Right ventricle myocardium inferior (tissue), 1 donor: ENCODE measurements at regions not wholly inside any gene's neighbourhood (a gene's known extent, or its start where the extent isn't known, plus 50 kb on each side); places are given as distances from the start of the nearest gene placed in this dataset.

Experiments used
- ATAC-seq: fragments of 200-7000 bp; cut with Tn5 transposase; one replicate; pipeline ENCODE4 v1.9.1; 2020; ENCODE audit warnings: mild to moderate bottlenecking, moderate library complexity
- DNase-seq: peaks from one replicate; pipeline ENCODE4 v3.0.0; 2021; ENCODE audit errors: missing footprints
- intact Hi-C: fragments of 100-400 bp; cut with DNase I; formaldehyde crosslinking; loops from one replicate; pipeline ENCODE4 v1.11.0; 2022
- donor health status: DM: no; HTN: yes; CAD: no; lungs with severe emphysema.

DNA sequence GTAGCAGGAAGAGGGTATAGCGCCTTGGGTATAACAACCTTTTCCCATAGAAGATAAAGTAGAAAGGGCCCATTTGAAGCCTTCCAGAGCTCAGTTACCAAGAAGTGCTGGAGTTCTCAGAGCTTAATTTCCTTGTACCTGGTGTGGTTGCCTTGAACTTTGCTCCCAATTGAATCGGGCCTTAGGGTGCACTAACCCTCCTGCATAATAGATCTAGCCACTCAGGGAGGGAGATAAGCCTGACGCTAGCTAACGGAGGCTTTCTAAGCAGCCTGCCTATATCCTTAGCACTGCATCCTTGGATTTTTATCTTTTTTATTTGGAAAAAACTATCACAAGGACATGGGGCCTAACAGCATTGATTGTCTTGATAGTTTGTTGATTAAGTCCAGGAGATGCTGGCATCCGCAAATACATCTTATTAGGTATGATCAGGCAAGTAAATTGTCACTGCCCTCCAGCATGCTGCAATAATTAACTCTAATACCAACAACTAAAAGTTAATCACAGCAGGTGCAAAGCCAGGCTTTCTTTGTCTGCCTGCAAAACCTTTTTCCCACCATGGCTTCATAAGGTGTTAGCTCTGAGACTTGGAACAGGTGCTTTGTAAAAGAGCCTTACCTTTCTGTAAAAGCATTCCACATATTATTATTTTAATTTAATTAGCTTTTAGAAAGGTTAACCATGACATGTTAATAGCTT, 199.4 kb downstream of the SREK1 start:
- ATAC-seq (no peak), DNase-seq (no peak)
- intact Hi-C loops: no loop called here

DNA sequence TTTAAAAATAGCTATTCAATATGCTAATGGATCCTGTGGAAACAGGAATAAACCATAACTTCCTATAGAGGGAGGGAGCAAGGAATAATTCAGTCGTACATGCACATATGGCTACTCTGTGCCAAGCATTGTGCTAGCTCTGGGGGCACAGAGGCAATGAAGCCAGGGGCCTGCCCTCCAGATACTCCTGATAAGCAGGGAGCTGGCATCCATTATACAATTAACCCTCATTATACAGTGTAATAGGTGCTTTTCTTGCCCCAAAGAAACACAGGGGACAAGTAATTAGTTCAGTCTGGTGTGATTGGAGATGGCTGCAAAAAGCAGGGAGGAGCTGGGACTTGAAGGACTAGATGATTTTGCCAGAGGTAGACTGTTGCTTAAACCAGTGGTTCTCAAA, 200.4 kb downstream of the SREK1 start:
- intact Hi-C loops: no loop called here
- DNase-seq: no peak
- no peak for ATAC-seq

DNA sequence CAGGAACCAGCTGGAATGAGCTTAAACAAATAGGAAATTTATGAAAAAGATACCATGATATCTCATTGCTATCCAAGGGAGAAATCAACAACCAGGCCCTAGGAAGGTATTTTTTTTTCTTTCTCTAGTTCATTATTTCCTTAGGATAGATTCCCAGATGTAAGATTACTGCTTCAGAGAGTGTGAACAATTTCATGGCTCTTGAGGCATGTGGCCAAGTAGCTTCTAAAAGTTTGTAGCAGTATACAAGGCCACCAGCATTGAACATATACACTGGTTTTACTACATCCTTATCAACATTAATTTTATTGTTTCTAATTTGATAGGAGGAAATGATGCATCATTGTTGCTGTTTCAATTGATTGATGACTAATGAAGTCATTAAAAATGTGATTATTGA, 201.2 kb downstream of the SREK1 start:
- DNase-seq (no peak), ATAC-seq (no peak)
- intact Hi-C loops: no loop called here

DNA sequence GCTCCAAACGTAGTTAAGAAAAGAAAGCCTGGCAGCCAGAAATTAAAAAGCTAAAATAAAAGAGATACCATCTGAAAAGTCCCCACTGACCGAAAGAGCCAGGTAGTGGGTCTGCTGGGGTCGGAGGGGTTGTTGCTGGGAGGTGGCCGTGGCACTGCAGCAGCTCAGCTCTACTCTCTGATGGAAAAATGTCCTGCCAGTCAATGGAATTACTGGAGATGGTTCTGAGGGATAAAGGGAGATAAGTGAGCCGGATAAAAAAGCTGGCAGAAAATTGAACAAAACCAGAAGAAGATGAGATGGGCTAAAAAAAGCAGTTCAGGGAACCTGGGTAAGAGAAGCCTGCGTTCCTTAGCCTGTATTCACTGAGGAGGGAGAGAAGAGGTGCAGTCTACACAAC, 202.8 kb downstream of the SREK1 start:
- ATAC-seq (no peak), DNase-seq (no peak)
- intact Hi-C loops: no loop called here

DNA sequence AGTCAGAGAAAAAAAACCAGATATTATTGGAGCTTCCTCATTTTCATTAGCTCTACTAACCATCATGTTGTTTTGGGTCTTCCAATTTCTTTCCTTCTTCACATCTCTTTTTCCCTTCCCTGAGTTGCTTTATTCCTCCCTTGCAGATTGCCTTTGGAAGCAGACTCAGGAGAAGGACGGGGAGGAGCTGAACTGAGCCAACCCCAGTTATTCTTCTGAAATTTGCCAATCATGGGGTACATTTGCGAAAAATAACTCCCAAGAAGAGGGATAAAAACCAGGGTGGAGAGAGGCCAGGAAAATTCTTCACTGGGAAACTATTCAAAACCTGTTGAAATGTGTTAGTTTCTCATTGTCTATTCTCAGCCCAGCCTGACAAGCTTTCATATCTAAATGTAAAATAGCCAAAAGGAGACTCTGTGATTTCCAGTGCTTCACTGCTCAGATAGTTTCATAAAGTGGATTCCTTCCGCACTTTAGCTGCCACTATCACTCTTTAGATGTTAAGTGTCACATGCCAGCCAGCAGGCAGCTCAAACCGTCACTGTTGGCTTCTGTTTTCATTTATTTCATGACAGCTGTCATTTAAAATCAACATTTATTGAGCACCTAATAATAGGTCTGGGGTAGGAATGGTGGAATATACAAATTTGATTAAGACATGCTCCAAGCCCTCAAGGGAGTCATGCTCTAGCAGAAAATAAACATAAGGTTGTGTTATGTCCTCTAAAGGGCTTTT, 204.5 kb downstream of the SREK1 start:
- peak; percentile 57 for ATAC-seq
- DNase-seq: no peak
- intact Hi-C loops: no loop called here

DNA sequence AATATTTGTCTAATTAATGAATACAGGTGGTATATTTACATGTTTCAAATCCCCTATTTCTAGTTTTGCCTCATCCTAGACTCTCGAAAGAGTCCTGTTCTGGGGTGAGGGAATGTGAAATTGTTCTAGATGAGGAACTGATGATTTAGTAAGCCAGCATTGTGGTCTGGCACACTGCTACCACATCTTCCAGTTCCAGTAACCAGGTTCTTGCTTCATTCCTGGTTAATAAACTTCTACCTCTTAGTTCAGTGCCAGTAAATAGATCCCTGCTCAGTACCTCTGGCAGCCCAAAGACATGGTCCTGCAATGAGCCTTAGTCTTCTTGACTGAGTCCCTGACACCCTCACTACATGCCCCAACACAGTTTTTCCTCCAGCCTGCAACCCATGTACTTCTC, 207.7 kb downstream of the SREK1 start:
- ATAC-seq (no peak), DNase-seq (no peak)
- intact Hi-C loops: no loop called here

DNA sequence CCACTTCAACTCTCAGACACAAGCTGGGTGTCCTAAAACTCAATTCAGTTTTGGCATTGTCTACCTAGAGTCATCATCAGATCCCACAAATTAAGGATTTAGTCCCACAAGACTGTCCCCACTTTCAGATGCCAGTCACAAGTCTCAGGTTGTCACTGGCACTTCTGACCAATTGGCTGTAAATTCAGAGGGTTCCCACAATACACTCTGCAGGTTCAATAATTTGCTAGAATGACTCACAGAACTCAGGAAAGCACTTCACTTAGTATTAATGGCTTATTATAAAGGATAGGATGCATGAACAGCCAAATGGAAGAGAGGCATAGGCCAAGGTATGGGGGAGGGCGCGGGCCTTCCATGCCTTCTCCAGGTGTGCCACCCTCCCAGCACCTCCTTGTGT, 209.1 kb downstream of the SREK1 start:
- no peak for DNase-seq
- ATAC-seq: no peak
- intact Hi-C loops: no loop called here

DNA sequence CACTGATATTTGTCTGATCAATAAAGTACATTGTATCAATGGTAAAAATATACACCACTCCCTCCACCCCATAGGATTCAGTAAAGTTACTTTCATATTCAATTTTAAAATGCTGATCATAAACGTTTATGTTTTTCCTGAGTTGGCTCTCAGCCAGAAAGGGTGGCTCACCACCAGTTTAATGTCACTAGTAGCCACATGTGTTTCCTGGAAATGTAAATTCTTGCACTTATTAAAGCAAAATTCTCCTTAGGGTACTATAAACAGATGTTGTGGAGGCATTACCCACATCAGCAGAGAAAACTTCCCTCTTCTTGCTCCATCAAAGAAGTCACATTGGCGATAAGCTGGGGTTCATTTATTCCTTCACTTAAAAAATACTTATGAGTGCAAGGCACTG, 210.3 kb downstream of the SREK1 start:
- no peak for ATAC-seq
- intact Hi-C loops: no loop called here
- DNase-seq: no peak

DNA sequence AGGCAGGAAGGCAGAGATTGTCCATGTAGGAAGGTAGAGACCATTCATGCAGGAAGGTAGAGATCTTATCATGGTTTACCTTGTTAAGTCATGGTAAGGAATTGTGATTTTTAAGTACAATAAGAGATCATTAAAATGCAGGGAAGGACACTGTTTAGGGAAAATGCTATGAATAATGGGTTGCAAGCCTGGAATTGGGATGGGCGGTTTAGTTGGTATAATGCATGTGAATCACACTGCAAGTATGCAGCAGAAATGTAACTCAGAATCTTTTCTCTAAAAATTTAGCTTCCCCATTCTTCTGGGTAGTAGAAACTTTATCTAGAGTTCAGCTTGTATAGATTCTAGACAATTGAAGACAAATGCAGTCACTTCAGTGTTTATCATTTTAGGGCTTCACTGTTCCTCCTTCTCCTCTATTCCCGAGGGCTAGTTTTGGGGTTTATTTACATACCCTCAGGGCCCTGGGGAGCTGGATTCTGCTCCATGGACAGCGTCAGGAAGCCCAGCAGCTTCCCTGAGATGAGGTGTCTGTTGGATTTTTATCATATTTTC, 212.0 kb downstream of the SREK1 start:
- intact Hi-C loops: no loop called here
- ATAC-seq (no peak), DNase-seq (no peak)

DNA sequence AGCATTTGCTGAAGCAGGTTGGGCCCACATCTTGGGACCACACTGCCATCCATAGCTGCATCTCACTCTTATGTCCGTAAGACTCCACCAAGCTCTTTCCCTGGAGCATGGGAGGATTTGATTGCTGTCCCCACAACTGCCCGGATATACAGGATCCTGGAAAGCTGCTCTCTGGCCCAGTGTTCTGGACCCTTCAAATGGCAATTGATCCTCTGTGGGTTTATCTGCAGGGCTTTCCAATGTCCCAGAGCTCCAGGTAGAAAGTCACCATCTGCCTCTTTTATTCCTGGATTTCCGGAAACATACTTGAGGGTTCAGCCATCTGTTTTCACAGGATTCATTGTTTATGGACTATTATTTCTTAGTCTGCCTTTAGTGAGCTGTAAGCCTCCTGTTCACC, 214.6 kb downstream of the SREK1 start:
- ATAC-seq (no peak), DNase-seq (no peak)
- intact Hi-C loops: no loop called here

DNA sequence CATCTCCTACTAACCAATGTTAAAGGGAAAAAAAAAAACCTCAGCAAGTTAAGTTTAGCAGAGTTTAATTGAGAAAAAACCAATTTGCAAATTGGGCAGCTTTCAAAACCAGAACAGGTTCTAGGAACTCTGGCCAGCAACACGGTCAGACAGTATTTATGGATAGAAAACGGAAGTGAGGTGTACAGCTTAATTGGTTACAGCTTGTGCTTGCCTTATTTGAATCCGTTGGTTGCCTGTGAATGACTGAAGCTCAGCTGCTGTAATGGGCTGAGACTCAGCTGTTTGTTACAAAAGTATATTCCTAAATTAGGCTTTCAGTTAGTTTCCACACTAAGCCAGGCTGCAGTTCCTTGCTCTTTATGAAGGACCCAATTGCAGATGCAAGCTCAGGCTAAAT, 217.0 kb downstream of the SREK1 start:
- intact Hi-C loops: no loop called here
- no peak for DNase-seq
- no peak for ATAC-seq

DNA sequence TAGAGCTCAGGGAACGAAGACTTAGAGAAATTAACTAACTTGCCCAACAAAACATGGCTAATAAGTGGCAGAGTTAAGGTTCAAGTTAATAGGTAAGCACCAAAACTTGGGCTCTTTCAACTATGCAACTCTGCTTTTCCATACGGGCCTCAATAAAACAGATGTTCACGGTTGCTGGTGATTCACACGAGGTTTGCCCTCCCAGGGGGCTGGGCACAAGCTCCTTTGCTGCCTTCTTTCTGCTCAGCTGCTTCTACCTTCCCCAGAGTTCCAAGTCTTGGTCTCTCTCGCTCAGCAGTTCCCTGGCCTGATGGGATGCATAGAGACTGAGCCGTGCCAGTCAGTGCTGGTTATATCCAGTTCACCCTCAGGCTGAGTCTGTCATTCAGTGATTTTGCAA, 217.9 kb downstream of the SREK1 start:
- no peak for DNase-seq

DNA sequence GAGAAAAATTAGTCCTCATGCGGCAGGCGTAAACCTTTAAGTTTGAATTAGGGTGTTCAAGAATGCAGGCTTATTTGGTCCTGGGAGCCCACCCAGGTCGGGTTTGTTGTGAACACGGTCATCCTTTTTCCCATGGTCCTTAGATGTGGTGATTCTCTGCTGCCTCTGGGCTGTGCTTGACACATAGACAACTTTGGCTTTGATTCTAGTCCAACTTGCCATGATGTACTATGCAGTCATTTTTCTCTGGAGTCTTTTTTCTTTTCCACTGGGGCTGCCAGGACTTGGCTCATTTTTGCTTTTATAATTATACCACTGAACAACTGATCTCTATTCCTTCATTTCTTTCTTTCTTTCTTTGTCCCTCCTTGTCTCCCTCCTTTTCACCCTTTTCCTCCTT, 218.6 kb downstream of the SREK1 start:
- peak; percentile 74 for ATAC-seq
- intact Hi-C loops: no loop called here
- DNase-seq: no peak

More for the DNA sequence above, 217.9 kb downstream of the SREK1 start:
- ATAC-seq: no peak
- intact Hi-C loops: no loop called here

DNA sequence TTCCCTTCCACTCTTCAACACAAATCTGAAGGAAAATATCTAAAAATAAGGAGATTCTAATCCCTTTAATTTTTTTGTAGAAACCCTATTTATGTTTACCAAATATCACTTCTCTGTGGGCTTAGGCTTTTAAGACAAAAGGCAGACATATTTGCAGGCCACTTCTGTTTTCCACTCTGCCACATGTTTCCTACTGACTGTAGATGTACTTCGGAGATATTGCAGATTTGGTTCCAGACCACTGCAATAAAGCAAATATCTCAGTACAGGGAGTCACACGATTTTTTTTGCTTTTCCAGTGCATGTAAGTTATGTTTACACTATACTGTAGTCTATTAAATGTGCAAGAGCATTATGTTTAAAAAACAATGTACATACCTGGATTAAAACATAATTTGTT, 219.0 kb downstream of the SREK1 start:
- intact Hi-C loops: no loop called here
- no peak for DNase-seq
- ATAC-seq: no peak

DNA sequence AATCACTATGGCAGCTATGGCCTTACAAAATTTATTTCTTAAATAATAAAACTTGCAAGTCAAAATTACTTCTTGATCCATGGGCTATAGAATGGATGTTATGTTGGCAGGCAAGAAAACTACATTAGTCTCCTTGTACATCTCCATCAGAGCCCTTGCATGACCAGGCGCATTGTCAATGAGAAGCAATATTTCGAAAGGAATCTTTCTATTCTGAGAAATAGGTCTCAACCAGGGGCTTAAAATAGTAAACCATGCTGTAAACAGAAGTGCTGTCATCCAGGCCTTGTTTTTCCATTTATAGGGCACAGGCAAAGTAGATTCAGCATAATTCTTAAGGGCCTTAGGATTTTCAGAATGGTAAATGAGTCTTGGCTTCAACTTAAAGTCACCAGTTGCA, 220.1 kb downstream of the SREK1 start:
- DNase-seq: no peak
- intact Hi-C loops: no loop called here
- ATAC-seq: no peak

DNA sequence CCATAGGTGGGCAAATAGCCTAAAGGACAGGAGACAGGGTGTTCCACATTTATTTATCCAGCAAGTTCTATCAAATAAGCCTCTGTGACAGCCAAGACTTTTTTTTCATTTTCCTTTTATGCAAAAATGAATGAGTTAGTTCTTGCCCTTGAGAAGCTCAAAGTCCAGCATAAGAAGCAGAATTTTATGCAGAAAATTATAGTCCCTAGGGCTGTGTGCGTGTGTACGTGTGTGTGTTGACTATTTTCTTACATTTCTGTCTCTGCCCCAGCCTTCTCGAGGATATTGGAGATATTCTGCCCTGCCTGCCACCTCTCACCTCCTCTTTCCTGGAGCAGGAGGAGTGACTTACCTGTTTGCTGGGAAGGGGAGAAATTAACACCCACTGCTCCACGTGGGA, 221.9 kb downstream of the SREK1 start:
- intact Hi-C loops: loop anchor here (5.0 kb wide), 1 partner anchor 71 kb away; no protein-coding TSS in a partner anchor

DNA sequence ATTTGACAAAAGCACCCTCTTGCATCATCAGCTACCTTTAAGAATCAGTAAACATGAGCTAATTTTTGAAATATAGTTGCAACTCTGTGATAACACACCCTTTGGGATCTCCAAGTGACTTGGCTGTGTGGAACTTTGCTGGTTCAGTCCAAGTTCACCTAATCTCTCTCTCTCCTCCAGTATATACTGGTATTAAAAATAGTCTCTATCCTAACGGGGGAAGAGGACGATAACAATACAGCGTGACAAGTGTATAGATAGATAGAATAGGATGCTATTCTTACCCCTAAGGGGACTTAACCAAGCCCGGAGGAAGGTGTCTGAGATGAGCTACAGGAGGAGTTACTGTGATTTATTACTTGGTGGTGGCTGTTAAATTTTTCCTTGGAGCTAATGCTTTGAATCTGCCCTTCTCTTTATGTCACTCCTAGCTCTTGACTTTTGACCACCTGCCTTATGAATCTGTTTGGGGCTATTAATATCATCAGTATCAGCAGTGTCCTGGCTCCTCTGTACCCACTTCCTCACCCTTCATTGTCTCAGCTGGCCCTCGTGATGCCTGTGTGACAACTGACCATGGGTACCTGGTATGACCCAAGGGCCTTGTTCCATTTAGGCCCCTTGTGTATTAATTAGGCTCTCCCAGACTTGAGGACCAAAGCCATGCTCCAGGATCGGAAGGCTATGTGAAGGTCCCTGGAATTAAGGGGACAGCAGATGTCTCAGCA, 223.9 kb downstream of the SREK1 start:
- intact Hi-C loops: loop anchor here (2.0 to 5.0 kb wide), 2 partner anchors 41 to 69 kb away; no protein-coding TSS in a partner anchor
- ATAC-seq: peak; percentile 91
- DNase-seq: no peak

More for the DNA sequence above, 221.9 kb downstream of the SREK1 start:
- no peak for ATAC-seq
- no peak for DNase-seq

DNA sequence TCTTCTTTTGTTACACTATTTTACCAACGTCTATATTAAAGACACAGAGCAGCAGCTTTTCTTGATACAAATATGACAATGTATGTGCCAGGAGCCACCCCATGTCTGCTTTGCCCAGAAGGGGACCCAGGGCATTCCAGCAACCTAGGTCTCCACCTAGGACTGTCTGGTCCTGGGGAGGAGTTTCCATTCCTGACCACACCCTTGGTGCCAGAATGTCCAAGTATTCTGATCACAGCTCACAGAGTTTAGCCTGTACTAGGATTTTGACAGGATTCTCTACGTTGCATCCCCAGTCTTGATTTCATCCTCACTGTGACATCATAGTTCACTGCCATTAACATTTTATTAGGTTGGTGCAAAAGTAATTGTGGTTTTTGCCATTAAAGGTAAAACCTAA, 224.7 kb downstream of the SREK1 start:
- DNase-seq (no peak), ATAC-seq (no peak)
- intact Hi-C loops: loop anchor here (2.0 to 5.0 kb wide), 2 partner anchors 42 to 68 kb away; no protein-coding TSS in a partner anchor

DNA sequence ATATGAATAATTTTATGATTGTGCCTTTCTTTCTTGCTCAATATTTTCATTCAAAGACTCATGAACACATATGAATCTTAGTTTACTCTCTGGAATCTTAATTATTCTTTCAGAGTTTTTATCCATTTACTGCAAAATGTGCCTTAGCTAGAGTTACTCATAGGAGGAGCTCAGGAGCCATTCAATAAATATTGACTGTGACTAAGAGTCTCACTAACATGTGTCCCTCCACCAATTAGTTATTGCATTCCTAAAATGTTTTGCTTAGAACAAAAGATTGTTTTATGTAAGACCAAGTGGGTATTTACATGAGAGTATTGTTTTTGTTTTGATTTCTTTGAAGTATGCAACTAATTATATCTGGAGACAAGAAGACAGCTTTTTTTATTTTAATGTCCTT, 218.4 kb upstream of the MAST4 start:
- no peak for DNase-seq
- ATAC-seq: no peak
- intact Hi-C loops: no loop called here

DNA sequence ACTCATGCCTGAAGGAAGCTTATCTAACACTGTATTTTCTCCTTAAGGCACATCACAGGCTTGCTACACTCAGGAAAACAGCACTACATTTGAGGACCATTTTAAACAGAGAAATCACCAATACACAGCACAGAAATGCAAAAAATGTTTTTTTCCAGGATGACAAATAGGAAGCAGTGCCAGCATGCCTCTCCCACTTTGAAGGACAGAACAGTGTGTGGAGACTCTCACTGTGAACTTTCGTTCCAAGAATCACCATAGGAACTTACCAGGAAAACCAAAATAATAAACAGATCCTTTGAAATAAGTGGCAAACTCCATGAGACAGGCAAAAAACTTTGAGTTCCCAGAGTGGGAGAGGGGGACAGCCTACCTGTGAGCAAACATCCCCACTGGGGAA, 217.8 kb upstream of the MAST4 start:
- ATAC-seq (no peak), DNase-seq (no peak)
- intact Hi-C loops: no loop called here
